ENCODE measurements at regions not wholly inside any gene's neighbourhood (a gene's known extent, or its start where the extent isn't known, plus 50 kb on each side); places are given as distances from the start of the nearest gene placed in this dataset.

- TF ChIP-seq MAX (IDR thresholded peaks at IDR 0.05) (no peak), SP1 (IDR thresholded peaks at IDR 0.05) (no peak), HNF4A (conservative IDR thresholded peaks at IDR 0.05) (no peak), ZBTB33 (IDR thresholded peaks at IDR 0.05) (no peak), JUND (IDR thresholded peaks at IDR 0.05) (no peak), RAD21 (IDR thresholded peaks at IDR 0.05) (no peak), EGR1 (IDR thresholded peaks at IDR 0.05; ENCODE audit: low read depth in 2 of 2) (no peak)
Measured at GRCh38 chr3:18841422-18842343, 306.6 kb upstream of the KCNH8 start (continued).

GRCh38 chr3:18840535-18841137, 307.7 kb upstream of the KCNH8 start:
- H3K27ac ChIP-seq (ENCODE audit: low read depth in 1 of 2, low read length in 2 of 2): no peak overlapping the region
- WGBS: 71% methylated on average over 3 of the region's 3 CpGs
- no peaks in the 10 kb centered on the region for H3K4me1 ChIP-seq (ENCODE audit: control insufficient read depth in 4 of 4, insufficient read depth in 4 of 4, low read length in 3 of 4)
- no peaks in the 10 kb centered on the region for H3K9me3 ChIP-seq (ENCODE audit: control insufficient read depth in 4 of 4, low read length in 3 of 4)
- H3K9ac ChIP-seq (ENCODE audit: low read depth in 1 of 2, low read length in 2 of 2): no peak overlapping the region
- peaks cover 0 to 5% (median 0%) of the 10 kb centered on the region in 4 donors for H3K27me3 ChIP-seq (ENCODE audit: control insufficient read depth in 4 of 4, insufficient read depth in 4 of 4, low read length in 3 of 4)
- no peaks in the 10 kb centered on the region for H3K36me3 ChIP-seq (ENCODE audit: control insufficient read depth in 4 of 4, insufficient read depth in 3 of 4, low read depth in 1 of 4, low read length in 3 of 4)
- H3K4me3 ChIP-seq (ENCODE audit: low read depth in 1 of 3, low read length in 3 of 3): no peak overlapping the region
- DNase-seq (ENCODE audit: low spot score): no peak
- TF ChIP-seq NR2F2 (IDR thresholded peaks at IDR 0.05) (no peak), RXRA (IDR thresholded peaks at IDR 0.05) (no peak)

- H3K9me3 ChIP-seq (ENCODE audit: control insufficient read depth in 4 of 4, low read length in 3 of 4): no peaks in the 10 kb centered on the region
- no peak overlapping the region for H3K4me3 ChIP-seq (ENCODE audit: low read depth in 1 of 3, low read length in 3 of 3)
- H3K36me3 ChIP-seq (ENCODE audit: control insufficient read depth in 4 of 4, insufficient read depth in 3 of 4, low read depth in 1 of 4, low read length in 3 of 4): no peaks in the 10 kb centered on the region
- no peak overlapping the region for H3K9ac ChIP-seq (ENCODE audit: low read depth in 1 of 2, low read length in 2 of 2)
- WGBS: 75% methylated on average over 1 of the region's 1 CpG
- H3K4me1 ChIP-seq (ENCODE audit: control insufficient read depth in 4 of 4, insufficient read depth in 4 of 4, low read length in 3 of 4): no peaks in the 10 kb centered on the region
- no peak for DNase-seq (ENCODE audit: low spot score)
- peaks cover 0 to 5% (median 0%) of the 10 kb centered on the region in 4 donors for H3K27me3 ChIP-seq (ENCODE audit: control insufficient read depth in 4 of 4, insufficient read depth in 4 of 4, low read length in 3 of 4)
- H3K27ac ChIP-seq (ENCODE audit: low read depth in 1 of 2, low read length in 2 of 2): no peak overlapping the region
- TF ChIP-seq ZBTB33 (IDR thresholded peaks at IDR 0.05): no peak
- TF ChIP-seq RAD21 (IDR thresholded peaks at IDR 0.05): no peak
- no peak for TF ChIP-seq JUND (IDR thresholded peaks at IDR 0.05)
- TF ChIP-seq TAF1 (conservative IDR thresholded peaks at IDR 0.05): no peak
- no peak for TF ChIP-seq FOXA2 (IDR thresholded peaks at IDR 0.05)
- TF ChIP-seq GABPA (IDR thresholded peaks at IDR 0.05 in 1 of 2, conservative IDR thresholded peaks at IDR 0.05 in 1 of 2): no peak
- no peak for TF ChIP-seq HNF4G (IDR thresholded peaks at IDR 0.05)
- TF ChIP-seq FOXA1 (IDR thresholded peaks at IDR 0.05): no peak
- TF ChIP-seq RXRA (IDR thresholded peaks at IDR 0.05): no peak
- no peak for TF ChIP-seq YY1 (IDR thresholded peaks at IDR 0.05)
- no peak for TF ChIP-seq EGR1 (IDR thresholded peaks at IDR 0.05; ENCODE audit: low read depth in 2 of 2)
- no peak for TF ChIP-seq REST (IDR thresholded peaks at IDR 0.05)
Measured at GRCh38 chr3:18838758-18839157, 309.6 kb upstream of the KCNH8 start.

All from liver (tissue), 7 donors.